ENCODE measurements at regions not wholly inside any gene's neighbourhood (a gene's known extent, or its start where the extent isn't known, plus 50 kb on each side); places are given as distances from the start of the nearest gene placed in this dataset.
A peak's percentile ranks its signal among the peaks of the same experiment; 100 is the strongest.

GRCh38 chr7:87007038-87007437 is 52.4 kb downstream of the ELAPOR2 start:
- ATAC-seq: no peak
- H3K4me3 ChIP-seq (ENCODE audit: low read length): no peak overlapping the region
- no peaks in the 10 kb centered on the region for H3K9me3 ChIP-seq (ENCODE audit: control insufficient read depth, low read length)
- no peak for DNase-seq
- intact Hi-C loops (cut with DNase I): no loop called here
- H3K27ac ChIP-seq (ENCODE audit: low read length): no peak overlapping the region
- no peaks in the 10 kb centered on the region for H3K27me3 ChIP-seq (ENCODE audit: control insufficient read depth, insufficient read depth)
- peaks cover 11% of the 10 kb centered on the region for H3K4me1 ChIP-seq (ENCODE audit: control insufficient read depth, insufficient read depth, low read length)

- intact Hi-C loops (cut with DNase I): no loop called here
- Histone ChIP-seq H3K9me3 (ENCODE audit: control insufficient read depth, low read length) (no peaks in the 10 kb centered on the region), H3K4me3 (ENCODE audit: low read length) (no peak overlapping the region), H3K27ac (ENCODE audit: low read length) (no peak overlapping the region), H3K27me3 (ENCODE audit: control insufficient read depth, insufficient read depth) (no peaks in the 10 kb centered on the region), H3K4me1 (ENCODE audit: control insufficient read depth, insufficient read depth, low read length) (peaks cover 16% of the 10 kb centered on the region)
- DNase-seq: no peak
- 86% methylated on average over 1 of the region's 1 CpG for WGBS
- ATAC-seq: no peak
Observed at GRCh38 chr7:87004956-87005355, 54.5 kb downstream of the ELAPOR2 start.

GRCh38 chr7:87003872-87004798 is 55.3 kb downstream of the ELAPOR2 start:
- Histone ChIP-seq H3K9me3 (ENCODE audit: control insufficient read depth, low read length) (no peaks in the 10 kb centered on the region), H3K4me1 (ENCODE audit: control insufficient read depth, insufficient read depth, low read length) (peaks cover 16% of the 10 kb centered on the region), H3K27me3 (ENCODE audit: control insufficient read depth, insufficient read depth) (no peaks in the 10 kb centered on the region), H3K4me3 (ENCODE audit: low read length) (peak overlapping the region; percentile 27), H3K27ac (ENCODE audit: low read length) (peak overlapping the region; percentile 78)
- DNase-seq: peak in 1 of 3 donors; percentile 39
- intact Hi-C loops (cut with DNase I): no loop called here
- ATAC-seq: peak; percentile 70 to 84
- 33% methylated on average over 9 of the region's 9 CpGs for WGBS

- intact Hi-C loops (cut with DNase I): no loop called here
- H3K27me3 ChIP-seq (ENCODE audit: control insufficient read depth, insufficient read depth): no peaks in the 10 kb centered on the region
- H3K4me3 ChIP-seq (ENCODE audit: low read length): no peak overlapping the region
- H3K4me1 ChIP-seq (ENCODE audit: control insufficient read depth, insufficient read depth, low read length): peaks cover 16% of the 10 kb centered on the region
- no peak for DNase-seq
- H3K9me3 ChIP-seq (ENCODE audit: control insufficient read depth, low read length): no peaks in the 10 kb centered on the region
- WGBS: 49% methylated on average over 2 of the region's 2 CpGs
- peak overlapping the region; percentile 53 for H3K27ac ChIP-seq (ENCODE audit: low read length)
- peak in 1 of 2 donors; percentile 36 for ATAC-seq
Observed at GRCh38 chr7:87001214-87001613, 58.2 kb downstream of the ELAPOR2 start.

GRCh38 chr7:87000344-87000743 is 59.1 kb downstream of the ELAPOR2 start:
- DNase-seq: no peak
- intact Hi-C loops (cut with DNase I): no loop called here
- Histone ChIP-seq H3K27ac (ENCODE audit: low read length) (no peak overlapping the region), H3K27me3 (ENCODE audit: control insufficient read depth, insufficient read depth) (no peaks in the 10 kb centered on the region), H3K4me1 (ENCODE audit: control insufficient read depth, insufficient read depth, low read length) (peaks cover 16% of the 10 kb centered on the region), H3K9me3 (ENCODE audit: control insufficient read depth, low read length) (no peaks in the 10 kb centered on the region), H3K4me3 (ENCODE audit: low read length) (no peak overlapping the region)
- ATAC-seq: peak; percentile 56 to 61
- 18% methylated on average over 1 of the region's 1 CpG for WGBS

GRCh38 chr7:86999750-87000149 is 59.7 kb downstream of the ELAPOR2 start:
- no peaks in the 10 kb centered on the region for H3K27me3 ChIP-seq (ENCODE audit: control insufficient read depth, insufficient read depth)
- peaks cover 16% of the 10 kb centered on the region for H3K4me1 ChIP-seq (ENCODE audit: control insufficient read depth, insufficient read depth, low read length)
- H3K4me3 ChIP-seq (ENCODE audit: low read length): no peak overlapping the region
- DNase-seq (no peak), ATAC-seq (no peak)
- no peak overlapping the region for H3K27ac ChIP-seq (ENCODE audit: low read length)
- WGBS: 71% methylated on average over 2 of the region's 2 CpGs
- H3K9me3 ChIP-seq (ENCODE audit: control insufficient read depth, low read length): no peaks in the 10 kb centered on the region
- intact Hi-C loops (cut with DNase I): loop anchor here in 1 of 4 donors (5.0 kb wide), 1 partner anchor 52 kb away; no protein-coding TSS in a partner anchor

GRCh38 chr7:86995814-86996213 is 63.6 kb downstream of the ELAPOR2 start:
- Histone ChIP-seq H3K9me3 (ENCODE audit: control insufficient read depth, low read length) (no peaks in the 10 kb centered on the region), H3K27ac (ENCODE audit: low read length) (no peak overlapping the region), H3K4me3 (ENCODE audit: low read length) (no peak overlapping the region), H3K4me1 (ENCODE audit: control insufficient read depth, insufficient read depth, low read length) (no peaks in the 10 kb centered on the region), H3K27me3 (ENCODE audit: control insufficient read depth, insufficient read depth) (no peaks in the 10 kb centered on the region)
- WGBS: 68% methylated on average over 1 of the region's 1 CpG
- DNase-seq (no peak), ATAC-seq (no peak)
- intact Hi-C loops (cut with DNase I): loop anchor here in 1 of 4 donors (5.0 kb wide), 1 partner anchor 49 kb away; no protein-coding TSS in a partner anchor

- DNase-seq (no peak), ATAC-seq (no peak)
- no peak overlapping the region for H3K27ac ChIP-seq (ENCODE audit: low read length)
- no peaks in the 10 kb centered on the region for H3K27me3 ChIP-seq (ENCODE audit: control insufficient read depth, insufficient read depth)
- H3K4me1 ChIP-seq (ENCODE audit: control insufficient read depth, insufficient read depth, low read length): no peaks in the 10 kb centered on the region
- intact Hi-C loops (cut with DNase I): loop anchor here in 1 of 4 donors (5.0 kb wide), 1 partner anchor 48 kb away; no protein-coding TSS in a partner anchor
- WGBS: 82% methylated on average over 6 of the region's 6 CpGs
- H3K4me3 ChIP-seq (ENCODE audit: low read length): no peak overlapping the region
- H3K9me3 ChIP-seq (ENCODE audit: control insufficient read depth, low read length): no peaks in the 10 kb centered on the region
Observed at GRCh38 chr7:86995052-86995725, 64.3 kb downstream of the ELAPOR2 start.

GRCh38 chr7:86991771-86992191 is 67.7 kb downstream of the ELAPOR2 start:
- ATAC-seq (no peak), DNase-seq (no peak)
- Histone ChIP-seq H3K4me1 (ENCODE audit: control insufficient read depth, insufficient read depth, low read length) (no peaks in the 10 kb centered on the region), H3K27ac (ENCODE audit: low read length) (no peak overlapping the region), H3K9me3 (ENCODE audit: control insufficient read depth, low read length) (no peaks in the 10 kb centered on the region), H3K4me3 (ENCODE audit: low read length) (no peak overlapping the region), H3K27me3 (ENCODE audit: control insufficient read depth, insufficient read depth) (no peaks in the 10 kb centered on the region)
- intact Hi-C loops (cut with DNase I): no loop called here

- no peak for DNase-seq
- no peak overlapping the region for H3K4me3 ChIP-seq (ENCODE audit: low read length)
- H3K9me3 ChIP-seq (ENCODE audit: control insufficient read depth, low read length): no peaks in the 10 kb centered on the region
- H3K4me1 ChIP-seq (ENCODE audit: control insufficient read depth, insufficient read depth, low read length): no peaks in the 10 kb centered on the region
- no peak for ATAC-seq
- intact Hi-C loops (cut with DNase I): no loop called here
- H3K27me3 ChIP-seq (ENCODE audit: control insufficient read depth, insufficient read depth): no peaks in the 10 kb centered on the region
- no peak overlapping the region for H3K27ac ChIP-seq (ENCODE audit: low read length)
Observed at GRCh38 chr7:86991093-86991769, 68.2 kb downstream of the ELAPOR2 start.

- no peak overlapping the region for H3K27ac ChIP-seq (ENCODE audit: low read length)
- ATAC-seq: no peak
- no peaks in the 10 kb centered on the region for H3K4me1 ChIP-seq (ENCODE audit: control insufficient read depth, insufficient read depth, low read length)
- no peak for DNase-seq
- intact Hi-C loops (cut with DNase I): no loop called here
- 92% methylated on average over 8 of the region's 8 CpGs for WGBS
- no peaks in the 10 kb centered on the region for H3K9me3 ChIP-seq (ENCODE audit: control insufficient read depth, low read length)
- no peaks in the 10 kb centered on the region for H3K27me3 ChIP-seq (ENCODE audit: control insufficient read depth, insufficient read depth)
- H3K4me3 ChIP-seq (ENCODE audit: low read length): no peak overlapping the region
Observed at GRCh38 chr7:86989407-86989806, 70.0 kb downstream of the ELAPOR2 start.

All from right cardiac atrium (tissue), 5 donors.